NB4 (cell line): ENCODE measurements at regions not wholly inside any gene's neighbourhood (a gene's known extent, or its start where the extent isn't known, plus 50 kb on each side); places are given as distances from the start of the nearest gene placed in this dataset.
A peak's percentile ranks its signal among the peaks of the same experiment; 100 is the strongest.
"Not testable (repeated sequence)": the region's sequence is repeated elsewhere in the genome, so short reads cannot be mapped to it uniquely, and the experiment has no call there.

Source experiments
- DNase-seq: peaks from one replicate; pipeline ENCODE4 v3.0.0; 2010; ENCODE audit warnings: low read depth
- H3K4me3 ChIP-seq: one replicate; pipeline ENCODE4 v1.5.1; 2011; ENCODE audit warnings: mild to moderate bottlenecking, low read depth, low read length, moderate library complexity
- MYC ChIP-seq: IDR thresholded peaks from 2 replicates; pipeline ENCODE4 v1.6.1; 2011; ENCODE audit warnings: low read depth, low read length
- POLR2A ChIP-seq: IDR thresholded peaks from 2 replicates; pipeline ENCODE4 v1.6.1; 2011; ENCODE audit warnings: mild to moderate bottlenecking; ENCODE audit not compliant: insufficient read length; ENCODE audit errors: extremely low read depth
- TF ChIP-seq, protein P1 (sequence below): IDR thresholded peaks from 2 replicates; pipeline ENCODE4 v1.6.1; 2011; ENCODE audit warnings: low read depth, low read length
- TF ChIP-seq, protein P2 (sequence below): IDR thresholded peaks from one replicate; pipeline ENCODE4 v1.5.1; 2012; ENCODE audit warnings: low read depth, low read length

DNA sequence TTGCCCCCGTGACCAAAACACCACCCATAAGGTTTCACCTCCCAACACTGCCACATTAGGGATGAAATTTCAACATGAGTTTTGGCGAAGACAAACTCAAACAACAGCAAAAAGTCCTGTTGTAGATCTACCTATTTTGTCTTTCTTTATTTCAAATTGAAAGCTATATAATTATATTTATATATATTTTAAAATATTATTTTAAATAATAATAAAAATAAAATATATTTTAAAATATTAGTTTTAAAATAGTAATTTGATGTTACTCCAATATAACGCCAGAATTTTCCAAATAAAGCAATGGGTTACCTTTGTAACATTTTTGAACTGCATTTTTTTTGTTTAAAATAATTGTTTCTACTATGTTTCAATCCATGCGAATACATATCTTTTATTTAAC lies 263.5 kb upstream of the USP25 start:
- DNase-seq: no peak
- TF ChIP-seq MYC: no peak
- TF ChIP-seq POLR2A: no peak
- TF ChIP-seq, protein P1, sequence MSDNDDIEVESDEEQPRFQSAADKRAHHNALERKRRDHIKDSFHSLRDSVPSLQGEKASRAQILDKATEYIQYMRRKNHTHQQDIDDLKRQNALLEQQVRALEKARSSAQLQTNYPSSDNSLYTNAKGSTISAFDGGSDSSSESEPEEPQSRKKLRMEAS: no peak
- TF ChIP-seq, protein P2, sequence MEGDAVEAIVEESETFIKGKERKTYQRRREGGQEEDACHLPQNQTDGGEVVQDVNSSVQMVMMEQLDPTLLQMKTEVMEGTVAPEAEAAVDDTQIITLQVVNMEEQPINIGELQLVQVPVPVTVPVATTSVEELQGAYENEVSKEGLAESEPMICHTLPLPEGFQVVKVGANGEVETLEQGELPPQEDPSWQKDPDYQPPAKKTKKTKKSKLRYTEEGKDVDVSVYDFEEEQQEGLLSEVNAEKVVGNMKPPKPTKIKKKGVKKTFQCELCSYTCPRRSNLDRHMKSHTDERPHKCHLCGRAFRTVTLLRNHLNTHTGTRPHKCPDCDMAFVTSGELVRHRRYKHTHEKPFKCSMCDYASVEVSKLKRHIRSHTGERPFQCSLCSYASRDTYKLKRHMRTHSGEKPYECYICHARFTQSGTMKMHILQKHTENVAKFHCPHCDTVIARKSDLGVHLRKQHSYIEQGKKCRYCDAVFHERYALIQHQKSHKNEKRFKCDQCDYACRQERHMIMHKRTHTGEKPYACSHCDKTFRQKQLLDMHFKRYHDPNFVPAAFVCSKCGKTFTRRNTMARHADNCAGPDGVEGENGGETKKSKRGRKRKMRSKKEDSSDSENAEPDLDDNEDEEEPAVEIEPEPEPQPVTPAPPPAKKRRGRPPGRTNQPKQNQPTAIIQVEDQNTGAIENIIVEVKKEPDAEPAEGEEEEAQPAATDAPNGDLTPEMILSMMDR: no peak
- H3K4me3 ChIP-seq: no peak overlapping the region

DNA sequence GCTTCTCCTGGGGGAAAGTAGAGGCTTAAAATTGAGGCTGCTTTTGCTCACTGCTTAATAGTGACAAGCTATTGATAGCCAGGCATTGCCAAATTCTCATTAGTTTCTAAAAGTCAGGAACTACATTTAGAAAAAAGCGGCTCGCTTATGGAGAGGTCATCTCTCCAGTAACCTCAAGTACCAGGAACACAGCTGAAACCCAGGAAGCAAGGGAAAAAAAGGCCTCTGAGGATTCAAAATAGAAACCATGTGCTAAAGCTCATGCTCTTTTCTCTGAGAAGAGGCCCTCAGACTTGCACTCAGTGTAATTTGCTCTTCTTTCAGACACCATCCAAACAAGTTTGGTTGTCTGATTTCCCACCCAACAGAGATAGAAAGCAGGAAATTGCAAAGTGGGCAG lies 261.4 kb upstream of the USP25 start:
- TF ChIP-seq POLR2A: no peak
- TF ChIP-seq, protein P2: no peak
- TF ChIP-seq, protein P1: no peak
- TF ChIP-seq MYC: no peak
- no peak overlapping the region for H3K4me3 ChIP-seq

DNA sequence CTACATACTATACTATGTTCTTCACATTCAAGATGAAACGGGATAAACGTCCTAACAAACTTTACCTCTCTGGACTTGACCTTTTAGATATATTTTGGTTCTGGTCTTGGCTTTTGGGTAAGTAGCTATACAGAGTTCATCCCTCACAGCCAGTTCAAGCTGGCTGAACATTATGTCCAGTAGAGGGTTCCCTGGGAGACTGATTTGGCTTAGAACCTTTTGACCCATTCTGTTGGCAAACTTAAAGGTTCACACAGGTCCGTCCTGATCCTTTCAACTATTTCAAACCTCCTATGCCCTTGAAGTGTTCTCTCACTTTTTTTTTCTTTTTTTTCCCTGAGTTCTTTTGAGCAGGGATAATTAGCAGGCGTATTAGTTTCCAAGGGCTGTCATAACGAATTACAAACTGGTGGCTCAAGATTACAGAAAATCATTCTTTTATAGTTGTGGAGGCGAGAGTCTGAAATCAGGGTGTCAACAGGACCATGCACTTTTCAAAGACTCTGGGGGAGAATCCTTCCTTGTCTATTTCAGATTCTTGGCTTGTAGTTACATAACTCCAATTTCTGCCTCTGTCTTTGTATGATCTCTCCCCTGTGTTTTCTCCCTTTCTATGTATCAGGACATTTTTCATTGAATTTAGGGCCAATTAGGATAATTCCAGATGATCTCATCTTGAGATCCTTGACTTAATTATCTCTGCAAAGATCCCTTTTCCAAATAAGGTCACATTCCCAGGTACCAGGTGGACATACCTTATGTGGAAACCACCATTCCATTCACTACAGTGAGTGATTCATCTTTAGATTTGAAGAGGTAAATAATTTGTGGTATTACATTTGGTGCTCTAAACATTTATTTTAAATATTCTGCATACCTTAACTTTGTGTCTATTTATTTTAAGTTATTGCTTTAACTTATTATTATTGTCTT lies 257.4 kb upstream of the USP25 start:
- H3K4me3 ChIP-seq: no peak overlapping the region
- TF ChIP-seq, protein P2: no peak
- TF ChIP-seq, protein P1: no peak
- TF ChIP-seq MYC (no peak), POLR2A (no peak)
- no peak for DNase-seq

More for the DNA sequence above, 261.4 kb upstream of the USP25 start:
- DNase-seq: no peak

DNA sequence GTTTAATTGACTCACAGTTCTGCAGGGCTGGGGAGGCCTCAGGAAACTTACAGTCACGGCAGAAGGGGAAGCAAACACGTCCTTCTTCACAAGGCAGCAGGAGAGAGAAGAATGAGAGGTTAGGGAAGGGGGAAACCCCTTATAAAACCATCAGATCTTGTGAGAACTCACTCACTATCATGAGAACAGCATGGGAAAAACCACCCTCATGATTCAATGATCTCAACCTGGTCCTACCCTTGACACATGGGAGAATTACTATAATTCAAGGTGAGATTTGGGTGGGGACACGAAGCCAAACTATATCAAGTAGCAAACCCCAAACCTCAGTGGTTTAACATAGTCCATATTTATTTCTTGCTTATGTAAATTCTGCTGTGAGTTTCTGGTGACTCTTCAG lies 252.0 kb upstream of the USP25 start:
- not testable (repeated sequence) for H3K4me3 ChIP-seq, DNase-seq

DNA sequence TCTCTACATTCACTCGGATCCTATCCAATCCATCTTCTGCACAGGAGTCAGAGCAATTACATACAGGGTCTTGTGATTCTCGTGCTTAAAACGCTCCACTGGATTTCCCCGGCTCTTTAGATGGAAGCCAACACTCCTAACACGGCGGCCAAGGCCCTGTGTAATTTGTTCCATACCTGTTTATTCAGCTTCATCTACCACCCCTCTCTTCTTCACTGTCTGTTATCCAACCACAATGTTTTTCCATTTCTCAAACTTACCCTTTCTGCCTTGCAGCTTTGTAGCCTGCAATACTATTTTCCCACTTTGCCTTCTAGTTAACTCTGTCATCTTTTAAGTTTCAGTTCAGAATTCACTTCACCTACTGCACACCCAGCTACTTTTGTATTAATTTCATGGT lies 249.6 kb upstream of the USP25 start:
- TF ChIP-seq, protein P1: no peak
- TF ChIP-seq, protein P2: no peak
- TF ChIP-seq MYC (no peak), POLR2A (no peak)
- DNase-seq: no peak
- H3K4me3 ChIP-seq: no peak overlapping the region

DNA sequence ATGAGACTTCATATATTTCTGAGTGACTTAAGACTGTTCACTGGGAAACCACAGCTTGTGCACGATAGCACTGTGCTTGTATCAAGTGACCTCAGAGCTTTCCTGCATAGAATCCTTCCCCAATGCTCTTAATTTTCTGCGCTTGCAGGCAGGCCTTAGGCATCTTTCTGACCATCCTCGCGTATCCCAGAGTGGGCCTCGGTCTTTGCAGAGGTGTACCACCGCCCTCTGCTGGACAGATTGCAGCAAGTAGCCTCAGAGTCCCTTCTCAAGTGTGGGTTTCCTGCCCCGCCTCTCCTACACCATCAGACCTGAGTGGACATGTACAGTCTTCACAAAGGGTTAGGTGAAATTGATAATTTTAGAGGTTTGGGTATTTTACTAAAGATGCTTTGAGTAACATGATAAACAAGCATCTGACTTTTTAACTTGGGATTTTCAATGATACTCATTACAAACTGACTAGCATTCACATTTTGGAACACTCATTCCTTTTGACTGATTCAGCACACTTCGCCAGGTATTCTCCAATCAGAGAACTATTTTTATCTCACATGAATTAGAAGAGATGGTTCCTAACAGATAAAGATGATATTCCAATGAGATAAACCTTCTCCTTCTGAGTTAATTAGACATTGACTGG lies 246.5 kb upstream of the USP25 start:
- peak; percentile 75 for DNase-seq
- TF ChIP-seq POLR2A: no peak
- TF ChIP-seq, protein P2: peak; percentile 79
- no peak overlapping the region for H3K4me3 ChIP-seq
